Neural progenitor cell (in vitro differentiated cells): ENCODE measurements at regions not wholly inside any gene's neighbourhood (a gene's known extent, or its start where the extent isn't known, plus 50 kb on each side); places are given as distances from the start of the nearest gene placed in this dataset.

ENCODE experiments used
- DNase-seq: peaks from one replicate; pipeline ENCODE4 v3.0.0-alpha.2; 2016; ENCODE audit warnings: low spot score
- H2AFZ ChIP-seq: fragments of 200-600 bp; sonication (generic); replicated peaks from 2 replicates; pipeline ENCODE4 v1.6.1; 2016; ENCODE audit warnings: antibody characterized with exemption
- H3F3A ChIP-seq: fragments of 200-600 bp; sonication (generic); 2 replicates; pipeline ENCODE4 v1.6.1; 2016; ENCODE audit warnings: antibody characterized with exemption, low read depth
- H3K27ac ChIP-seq: fragments of 200-600 bp; sonication (generic); 2 replicates; pipeline ENCODE4 v1.5.1; 2016; ENCODE audit warnings: mild to moderate bottlenecking
- H3K27me3 ChIP-seq: fragments of 200-600 bp; sonication (generic); 2 replicates; pipeline ENCODE4 v1.6.1; 2016; ENCODE audit warnings: mild to moderate bottlenecking, moderate library complexity
- H3K36me3 ChIP-seq: fragments of 200-600 bp; sonication (generic); 2 replicates; pipeline ENCODE4 v1.5.1; 2016
- H3K4me1 ChIP-seq: fragments of 200-600 bp; sonication (generic); 2 replicates; pipeline ENCODE4 v1.6.1; 2016; ENCODE audit warnings: mixed run types
- H3K4me2 ChIP-seq: fragments of 200-600 bp; sonication (generic); 2 replicates; pipeline ENCODE4 v1.6.1; 2016
- H3K4me3 ChIP-seq: fragments of 200-600 bp; sonication (generic); 2 replicates; pipeline ENCODE4 v1.5.1; 2016
- H3K79me2 ChIP-seq: fragments of 200-600 bp; sonication (generic); 2 replicates; pipeline ENCODE4 v1.6.1; 2016; ENCODE audit warnings: low read depth
- H3K9ac ChIP-seq: fragments of 200-600 bp; sonication (generic); 2 replicates; pipeline ENCODE4 v1.6.1; 2016
- H3K9me3 ChIP-seq: fragments of 200-600 bp; sonication (generic); 2 replicates; pipeline ENCODE4 v1.5.1; 2016; ENCODE audit warnings: low read depth
- H4K20me1 ChIP-seq: fragments of 200-600 bp; sonication (generic); 2 replicates; pipeline ENCODE4 v1.6.1; 2016; ENCODE audit warnings: low read depth
- H3K27ac Mint-ChIP-seq: 3 replicates; pipeline ENCODE4 v1.8.0; 2021; ENCODE audit warnings: mixed read lengths
- H3K27me3 Mint-ChIP-seq: 2 replicates; pipeline ENCODE4 v1.8.0; 2022; ENCODE audit warnings: low read depth, mild to moderate bottlenecking, inconsistent platforms, moderate library complexity, mixed read lengths; ENCODE audit not compliant: insufficient read depth
- H3K36me3 Mint-ChIP-seq: 3 replicates; pipeline ENCODE4 v1.8.0; 2021; ENCODE audit warnings: mixed read lengths
- H3K4me1 Mint-ChIP-seq: 3 replicates; pipeline ENCODE4 v1.8.0; 2021; ENCODE audit warnings: mixed read lengths
- H3K4me3 Mint-ChIP-seq: 3 replicates; pipeline ENCODE4 v1.8.0; 2021; ENCODE audit warnings: mild to moderate bottlenecking, moderate library complexity, mixed read lengths
- H3K9me3 Mint-ChIP-seq: 3 replicates; pipeline ENCODE4 v1.8.0; 2020; ENCODE audit warnings: mixed read lengths
- EZH2 ChIP-seq: fragments of 200-600 bp; sonication (generic); IDR thresholded peaks from 2 replicates; pipeline ENCODE4 v1.6.1; 2017; ENCODE audit warnings: antibody characterized with exemption, mild to moderate bottlenecking, moderate library complexity
- EZH2phosphoT487 ChIP-seq: fragments of 200-600 bp; sonication (generic); IDR thresholded peaks from 2 replicates; pipeline ENCODE4 v1.6.1; 2017; ENCODE audit warnings: antibody characterized with exemption
- TF ChIP-seq, protein P1 (sequence below): fragments of 200-600 bp; sonication (generic); IDR thresholded peaks from 2 replicates; pipeline ENCODE4 v1.5.1; 2017; ENCODE audit warnings: antibody characterized with exemption, mild to moderate bottlenecking

DNA sequence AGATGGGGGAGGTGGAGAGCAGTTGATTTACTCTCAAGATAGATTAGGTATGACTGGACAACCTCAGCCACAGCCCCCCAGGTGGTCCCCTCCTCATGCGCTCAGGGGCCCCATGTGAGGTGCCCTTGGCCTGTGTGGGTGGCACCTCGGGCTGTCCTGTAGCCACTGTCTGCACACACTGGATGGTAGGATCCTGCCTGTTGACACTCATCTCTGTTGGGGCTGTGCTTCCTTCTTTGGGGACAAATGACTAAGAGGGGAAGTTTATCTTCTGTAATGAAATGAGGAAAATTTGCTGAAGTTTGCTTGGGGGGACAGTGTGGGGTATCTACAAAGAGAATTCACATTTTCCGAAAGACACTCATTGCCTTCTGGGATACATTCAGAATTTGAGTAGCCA lies 53.6 kb upstream of the ANTXRL start:
- no peak overlapping the region for H3K4me2 ChIP-seq
- no peaks in the 10 kb centered on the region for H3F3A ChIP-seq
- H3K4me1 Mint-ChIP-seq = no peaks in the 10 kb centered on the region
- no peaks in the 10 kb centered on the region for H4K20me1 ChIP-seq
- no peak for DNase-seq
- no peaks in the 10 kb centered on the region for H3K36me3 Mint-ChIP-seq
- no peaks in the 10 kb centered on the region for H3K4me1 ChIP-seq
- TF ChIP-seq EZH2 = no peak
- no peak for TF ChIP-seq EZH2phosphoT487
- TF ChIP-seq, protein P1, sequence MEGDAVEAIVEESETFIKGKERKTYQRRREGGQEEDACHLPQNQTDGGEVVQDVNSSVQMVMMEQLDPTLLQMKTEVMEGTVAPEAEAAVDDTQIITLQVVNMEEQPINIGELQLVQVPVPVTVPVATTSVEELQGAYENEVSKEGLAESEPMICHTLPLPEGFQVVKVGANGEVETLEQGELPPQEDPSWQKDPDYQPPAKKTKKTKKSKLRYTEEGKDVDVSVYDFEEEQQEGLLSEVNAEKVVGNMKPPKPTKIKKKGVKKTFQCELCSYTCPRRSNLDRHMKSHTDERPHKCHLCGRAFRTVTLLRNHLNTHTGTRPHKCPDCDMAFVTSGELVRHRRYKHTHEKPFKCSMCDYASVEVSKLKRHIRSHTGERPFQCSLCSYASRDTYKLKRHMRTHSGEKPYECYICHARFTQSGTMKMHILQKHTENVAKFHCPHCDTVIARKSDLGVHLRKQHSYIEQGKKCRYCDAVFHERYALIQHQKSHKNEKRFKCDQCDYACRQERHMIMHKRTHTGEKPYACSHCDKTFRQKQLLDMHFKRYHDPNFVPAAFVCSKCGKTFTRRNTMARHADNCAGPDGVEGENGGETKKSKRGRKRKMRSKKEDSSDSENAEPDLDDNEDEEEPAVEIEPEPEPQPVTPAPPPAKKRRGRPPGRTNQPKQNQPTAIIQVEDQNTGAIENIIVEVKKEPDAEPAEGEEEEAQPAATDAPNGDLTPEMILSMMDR = no peak
- no peak overlapping the region for H3K9ac ChIP-seq
- peaks cover 3% of the 10 kb centered on the region for H3K9me3 Mint-ChIP-seq
- no peak overlapping the region for H3K27ac Mint-ChIP-seq
- H3K27me3 ChIP-seq = no peaks in the 10 kb centered on the region
- no peak overlapping the region for H3K27ac ChIP-seq
- no peaks in the 10 kb centered on the region for H3K27me3 Mint-ChIP-seq
- no peaks in the 10 kb centered on the region for H3K36me3 ChIP-seq
- no peak overlapping the region for H3K4me3 Mint-ChIP-seq
- no peak overlapping the region for H2AFZ ChIP-seq
- H3K4me3 ChIP-seq = no peak overlapping the region
- H3K9me3 ChIP-seq = no peaks in the 10 kb centered on the region
- no peaks in the 10 kb centered on the region for H3K79me2 ChIP-seq

DNA sequence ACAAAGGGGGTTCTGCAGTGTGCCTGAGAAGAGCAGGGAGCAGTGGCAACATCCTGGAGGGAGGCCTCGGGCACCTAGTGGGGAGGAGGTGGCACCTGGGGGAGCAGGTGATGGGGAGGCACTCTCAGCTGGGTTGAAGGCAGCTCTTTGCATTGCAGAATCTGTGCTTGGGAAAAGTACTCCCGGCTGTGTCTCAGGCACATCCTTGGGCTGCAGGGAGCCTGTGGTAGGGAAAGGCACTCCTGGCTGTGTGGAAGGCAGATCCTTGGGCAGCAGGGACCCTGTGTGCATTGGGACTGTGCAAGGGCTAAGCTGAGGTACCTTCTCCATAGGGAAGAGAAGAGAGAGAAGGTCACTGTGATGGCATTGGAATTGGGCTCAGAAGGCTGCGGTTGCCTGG lies 52.8 kb upstream of the ANTXRL start:
- Mint-ChIP-seq H3K4me3 (no peak overlapping the region), H3K4me1 (no peaks in the 10 kb centered on the region), H3K27me3 (peaks cover 2% of the 10 kb centered on the region), H3K36me3 (no peaks in the 10 kb centered on the region), H3K27ac (no peak overlapping the region), H3K9me3 (peaks cover 3% of the 10 kb centered on the region)
- Histone ChIP-seq H4K20me1 (no peaks in the 10 kb centered on the region), H2AFZ (no peak overlapping the region), H3K27me3 (no peaks in the 10 kb centered on the region), H3K79me2 (no peaks in the 10 kb centered on the region), H3K9ac (no peak overlapping the region), H3F3A (no peaks in the 10 kb centered on the region), H3K36me3 (no peaks in the 10 kb centered on the region), H3K4me3 (no peak overlapping the region), H3K4me2 (no peak overlapping the region), H3K27ac (no peak overlapping the region), H3K4me1 (no peaks in the 10 kb centered on the region), H3K9me3 (no peaks in the 10 kb centered on the region)
- no peak for TF ChIP-seq EZH2phosphoT487
- TF ChIP-seq EZH2 = no peak
- TF ChIP-seq, protein P1 = no peak
- no peak for DNase-seq

DNA sequence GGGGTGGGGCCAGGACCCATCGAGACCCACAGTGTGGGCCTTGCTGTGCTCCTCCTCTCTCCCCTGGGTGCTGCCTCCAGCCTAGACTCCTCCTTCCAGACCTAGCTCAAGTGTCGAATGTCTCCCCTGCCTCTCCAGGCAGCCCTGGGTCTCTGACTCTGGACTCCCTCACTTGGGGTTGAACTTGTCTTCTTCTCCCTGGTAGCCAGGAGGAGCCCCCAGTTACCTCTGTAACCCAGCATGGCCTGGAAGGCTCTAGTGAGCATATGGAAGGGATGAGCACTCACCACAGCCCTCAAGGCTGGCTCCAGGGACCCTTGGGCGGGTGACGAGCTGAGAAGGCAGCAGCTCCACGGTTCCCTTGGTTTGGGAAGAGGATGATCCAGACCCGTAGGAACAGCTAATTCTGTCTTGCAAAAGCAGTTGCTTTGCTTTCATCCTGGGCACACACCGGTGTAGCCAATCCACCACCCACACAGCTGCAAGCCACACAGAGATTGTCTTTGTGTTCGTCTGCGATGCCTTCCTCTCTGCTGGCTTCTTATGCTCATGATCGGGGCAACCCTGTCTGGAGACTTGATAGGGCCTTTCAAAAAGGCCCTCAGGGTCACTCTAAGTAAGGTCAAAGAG lies 52.3 kb upstream of the ANTXRL start:
- H3K4me1 ChIP-seq = no peaks in the 10 kb centered on the region

More for the DNA sequence above, 52.3 kb upstream of the ANTXRL start:
- Histone ChIP-seq H2AFZ (no peak overlapping the region), H3F3A (no peaks in the 10 kb centered on the region), H4K20me1 (no peaks in the 10 kb centered on the region), H3K9ac (no peak overlapping the region), H3K27me3 (no peaks in the 10 kb centered on the region), H3K36me3 (no peaks in the 10 kb centered on the region), H3K4me2 (no peak overlapping the region), H3K9me3 (no peaks in the 10 kb centered on the region), H3K4me3 (no peak overlapping the region), H3K27ac (no peak overlapping the region), H3K79me2 (no peaks in the 10 kb centered on the region)
- Mint-ChIP-seq H3K4me3 (no peak overlapping the region), H3K36me3 (no peaks in the 10 kb centered on the region), H3K27ac (no peak overlapping the region), H3K9me3 (peaks cover 3% of the 10 kb centered on the region), H3K4me1 (no peaks in the 10 kb centered on the region), H3K27me3 (peaks cover 2% of the 10 kb centered on the region)
- TF ChIP-seq EZH2phosphoT487 (no peak), EZH2 (no peak)
- TF ChIP-seq, protein P1 = no peak
- DNase-seq = no peak
